OCI-LY3 (cell line): ENCODE measurements at regions not wholly inside any gene's neighbourhood (a gene's known extent, or its start where the extent isn't known, plus 50 kb on each side); places are given as distances from the start of the nearest gene placed in this dataset.
"Not testable (repeated sequence)": the region's sequence is repeated elsewhere in the genome, so short reads cannot be mapped to it uniquely, and the experiment has no call there.

Experiments
- CTCF ChIP-seq: fragments of 200-600, 300-600 bp; sonication (generic); IDR thresholded peaks from 2 replicates; pipeline ENCODE4 v1.5.1; 2014; ENCODE audit warnings: antibody characterized with exemption, low read length, low read depth
- EZH2phosphoT487 ChIP-seq: fragments of 200-600 bp; shearing (Covaris generic); IDR thresholded peaks from 2 replicates; pipeline ENCODE4 v1.6.1; 2018; ENCODE audit warnings: antibody characterized with exemption, mixed run types, low read depth

- not testable (repeated sequence) for TF ChIP-seq CTCF, EZH2phosphoT487
Observed at GRCh38 chr6:85128256-85128655, 321.6 kb upstream of the NT5E start.
